ENCODE measurements at regions not wholly inside any gene's neighbourhood (a gene's known extent, or its start where the extent isn't known, plus 50 kb on each side); places are given as distances from the start of the nearest gene placed in this dataset.

DNA sequence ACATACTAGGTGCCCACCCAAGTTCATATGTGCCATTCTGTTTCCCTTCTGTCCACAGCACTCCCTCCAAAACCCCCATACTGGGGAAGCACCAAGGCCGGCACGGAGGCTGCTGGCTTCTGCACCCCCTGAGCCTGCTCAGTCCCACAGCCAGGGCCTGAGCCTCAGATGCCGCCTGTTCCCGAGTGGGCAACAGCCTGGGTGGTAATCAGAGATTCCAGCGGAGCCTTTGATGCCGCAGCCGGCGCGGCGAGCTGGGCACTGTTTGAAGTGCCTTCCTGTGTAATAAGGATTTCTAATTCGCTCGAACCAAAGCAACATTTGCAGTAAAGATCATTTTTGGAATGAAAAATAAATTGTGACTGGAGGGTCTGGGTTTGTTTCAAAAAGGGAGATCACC is 460.3 kb downstream of the SOX6 start:
- TF ChIP-seq CTCF (IDR thresholded peaks at IDR 0.05; ENCODE audit: unreplicated experiment): no peak
- peaks cover 5% of the 10 kb centered on the region for H3K27me3 Mint-ChIP-seq (ENCODE audit: unreplicated experiment)
- no peaks in the 10 kb centered on the region for H3K4me1 Mint-ChIP-seq (ENCODE audit: unreplicated experiment)
- no peak overlapping the region for H3K4me3 Mint-ChIP-seq (ENCODE audit: unreplicated experiment)
- no peaks in the 10 kb centered on the region for H3K36me3 Mint-ChIP-seq (ENCODE audit: low read depth, unreplicated experiment)
- DNase-seq (ENCODE audit: low spot score): no peak
- H3K27ac Mint-ChIP-seq (ENCODE audit: unreplicated experiment): no peak overlapping the region
- no peaks in the 10 kb centered on the region for H3K9me3 Mint-ChIP-seq (ENCODE audit: unreplicated experiment)

DNA sequence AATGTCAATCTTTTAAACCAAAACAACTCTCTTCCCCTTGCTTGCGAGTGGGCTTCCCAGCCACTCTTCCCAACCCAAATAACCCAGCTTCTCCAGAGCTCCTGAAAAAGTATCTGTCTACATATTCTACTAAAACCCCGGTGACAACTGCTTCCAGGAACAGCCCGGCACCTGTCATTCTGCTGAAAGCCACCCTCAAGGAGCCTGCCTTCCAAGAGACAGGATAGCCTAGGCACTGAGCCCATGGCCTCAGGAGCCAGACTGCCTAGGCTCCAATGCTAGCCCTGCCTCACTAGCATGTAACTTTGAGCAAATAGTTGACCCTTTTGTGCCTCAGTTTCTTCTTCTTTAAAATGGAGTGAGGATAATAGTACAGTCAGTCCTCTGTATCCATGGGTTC is 459.8 kb downstream of the SOX6 start:
- H3K27ac Mint-ChIP-seq (ENCODE audit: unreplicated experiment): no peak overlapping the region
- peaks cover under 1% of the 10 kb centered on the region for H3K4me1 Mint-ChIP-seq (ENCODE audit: unreplicated experiment)
- peaks cover 5% of the 10 kb centered on the region for H3K27me3 Mint-ChIP-seq (ENCODE audit: unreplicated experiment)
- DNase-seq (ENCODE audit: low spot score): no peak
- no peak overlapping the region for H3K4me3 Mint-ChIP-seq (ENCODE audit: unreplicated experiment)
- no peaks in the 10 kb centered on the region for H3K36me3 Mint-ChIP-seq (ENCODE audit: low read depth, unreplicated experiment)
- TF ChIP-seq CTCF (IDR thresholded peaks at IDR 0.05; ENCODE audit: unreplicated experiment): no peak
- H3K9me3 Mint-ChIP-seq (ENCODE audit: unreplicated experiment): no peaks in the 10 kb centered on the region

DNA sequence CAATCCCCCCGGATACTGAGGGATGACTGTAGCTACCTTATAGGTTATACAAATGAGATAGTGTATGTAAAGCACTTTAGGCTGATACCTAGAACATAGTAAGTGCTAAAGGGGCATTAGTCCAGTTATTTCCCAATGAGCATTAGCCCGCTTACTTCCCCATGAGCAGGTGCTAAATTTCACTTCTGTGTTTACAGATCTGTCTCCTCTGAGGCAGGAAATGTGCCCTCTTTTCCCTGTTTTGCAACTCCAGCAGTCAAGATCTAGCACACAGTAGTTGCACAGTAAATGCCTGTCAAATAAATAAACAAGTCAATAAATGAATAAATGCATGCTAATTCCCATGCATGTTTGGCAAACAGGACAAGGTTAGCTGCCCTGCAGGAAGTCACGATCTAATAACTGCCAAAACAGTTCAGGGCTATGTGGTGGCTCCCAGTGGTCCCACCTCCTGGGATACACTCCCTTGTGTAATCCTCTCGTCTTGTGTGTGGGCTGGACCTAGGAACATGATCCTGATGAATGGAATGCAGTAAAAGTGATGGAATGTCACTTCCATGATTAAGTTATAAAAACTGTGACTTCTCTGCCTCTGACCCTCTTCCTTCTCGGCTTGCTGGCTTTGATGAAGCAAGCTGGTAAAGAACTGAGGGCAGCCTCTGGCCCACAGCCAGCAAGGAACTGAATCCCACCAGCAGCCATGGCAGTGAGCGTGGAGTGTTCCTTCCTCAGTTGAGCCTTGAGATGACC is 459.0 kb downstream of the SOX6 start:
- no peak for DNase-seq (ENCODE audit: low spot score)
- Mint-ChIP-seq H3K4me3 (ENCODE audit: unreplicated experiment) (no peak overlapping the region), H3K27ac (ENCODE audit: unreplicated experiment) (no peak overlapping the region), H3K27me3 (ENCODE audit: unreplicated experiment) (peaks cover 5% of the 10 kb centered on the region), H3K9me3 (ENCODE audit: unreplicated experiment) (no peaks in the 10 kb centered on the region), H3K4me1 (ENCODE audit: unreplicated experiment) (peaks cover 6% of the 10 kb centered on the region), H3K36me3 (ENCODE audit: low read depth, unreplicated experiment) (no peaks in the 10 kb centered on the region)
- TF ChIP-seq CTCF (IDR thresholded peaks at IDR 0.05; ENCODE audit: unreplicated experiment): no peak

GRCh38 chr11:15901054-15901453 is 455.3 kb downstream of the SOX6 start:
- Mint-ChIP-seq H3K27me3 (ENCODE audit: unreplicated experiment) (peaks cover 6% of the 10 kb centered on the region), H3K4me1 (ENCODE audit: unreplicated experiment) (peaks cover 6% of the 10 kb centered on the region), H3K27ac (ENCODE audit: unreplicated experiment) (no peak overlapping the region), H3K9me3 (ENCODE audit: unreplicated experiment) (no peaks in the 10 kb centered on the region), H3K36me3 (ENCODE audit: low read depth, unreplicated experiment) (no peaks in the 10 kb centered on the region), H3K4me3 (ENCODE audit: unreplicated experiment) (no peak overlapping the region)
- no peak for DNase-seq (ENCODE audit: low spot score)
- TF ChIP-seq CTCF (IDR thresholded peaks at IDR 0.05; ENCODE audit: unreplicated experiment): no peak

- Mint-ChIP-seq H3K27ac (ENCODE audit: unreplicated experiment) (no peak overlapping the region), H3K4me3 (ENCODE audit: unreplicated experiment) (no peak overlapping the region)
Measured at GRCh38 chr11:15901790-15902189, 454.6 kb downstream of the SOX6 start.

More at GRCh38 chr11:15901790-15902189, 454.6 kb downstream of the SOX6 start:
- DNase-seq (ENCODE audit: low spot score): no peak
- peaks cover 6% of the 10 kb centered on the region for H3K4me1 Mint-ChIP-seq (ENCODE audit: unreplicated experiment)
- H3K36me3 Mint-ChIP-seq (ENCODE audit: low read depth, unreplicated experiment): no peaks in the 10 kb centered on the region
- no peaks in the 10 kb centered on the region for H3K9me3 Mint-ChIP-seq (ENCODE audit: unreplicated experiment)
- TF ChIP-seq CTCF (IDR thresholded peaks at IDR 0.05; ENCODE audit: unreplicated experiment): no peak
- H3K27me3 Mint-ChIP-seq (ENCODE audit: unreplicated experiment): peaks cover 3% of the 10 kb centered on the region
